HG02571 (cell line): ENCODE measurements at regions not wholly inside any gene's neighbourhood (a gene's known extent, or its start where the extent isn't known, plus 50 kb on each side); places are given as distances from the start of the nearest gene placed in this dataset.
"Not testable (repeated sequence)": the region's sequence is repeated elsewhere in the genome, so short reads cannot be mapped to it uniquely, and the experiment has no call there.

Experiments
- ATAC-seq: cut with Tn5 transposase; IDR thresholded peaks from one replicate; pipeline ENCODE4 v1.9.1; 2021; ENCODE audit warnings: mild to moderate bottlenecking, moderate library complexity; ENCODE audit not compliant: unreplicated experiment

- ATAC-seq = no peak
These were observed 312.5 kb downstream of the ZIC3 start for GRCh38 chrX:137878401-137878800.

- ATAC-seq = no peak
These were observed 317.0 kb downstream of the ZIC3 start for GRCh38 chrX:137882960-137883359.

GRCh38 chrX:137884813-137885212 lies 318.9 kb downstream of the ZIC3 start:
- not testable (repeated sequence) for ATAC-seq

GRCh38 chrX:137891431-137891830 lies 325.5 kb downstream of the ZIC3 start:
- no peak for ATAC-seq

GRCh38 chrX:137896123-137896522 lies 330.2 kb downstream of the ZIC3 start:
- no peak for ATAC-seq

GRCh38 chrX:137915466-137915865 lies 349.5 kb downstream of the ZIC3 start:
- ATAC-seq = no peak

GRCh38 chrX:137916090-137916746 lies 350.3 kb downstream of the ZIC3 start:
- no peak for ATAC-seq

GRCh38 chrX:137926090-137926489 lies 360.2 kb downstream of the ZIC3 start:
- no peak for ATAC-seq

- no peak for ATAC-seq
These were observed 364.0 kb downstream of the ZIC3 start for GRCh38 chrX:137929951-137930350.

GRCh38 chrX:137930533-137930932 lies 364.6 kb downstream of the ZIC3 start:
- ATAC-seq = no peak

GRCh38 chrX:137934214-137934613 lies 368.3 kb downstream of the ZIC3 start:
- ATAC-seq = not testable (repeated sequence)

- not testable (repeated sequence) for ATAC-seq
These were observed 369.0 kb downstream of the ZIC3 start for GRCh38 chrX:137934887-137935286.

- ATAC-seq = no peak
These were observed 379.5 kb downstream of the ZIC3 start for GRCh38 chrX:137945470-137945869.

- no peak for ATAC-seq
These were observed 403.3 kb downstream of the ZIC3 start for GRCh38 chrX:137969191-137969590.

GRCh38 chrX:137982472-137983172 lies 416.7 kb downstream of the ZIC3 start:
- ATAC-seq = no peak

GRCh38 chrX:137988470-137988869 lies 422.5 kb downstream of the ZIC3 start:
- ATAC-seq = no peak

GRCh38 chrX:137998619-137999018 lies 432.7 kb downstream of the ZIC3 start:
- no peak for ATAC-seq

- no peak for ATAC-seq
These were observed 433.1 kb downstream of the ZIC3 start for GRCh38 chrX:137999071-137999470.

- ATAC-seq = no peak
These were observed 433.6 kb downstream of the ZIC3 start for GRCh38 chrX:137999552-137999951.

- ATAC-seq = no peak
These were observed 435.3 kb downstream of the ZIC3 start for GRCh38 chrX:138001226-138001625.

GRCh38 chrX:138006180-138006579 lies 440.3 kb downstream of the ZIC3 start:
- no peak for ATAC-seq

GRCh38 chrX:138008281-138008680 lies 442.4 kb downstream of the ZIC3 start:
- no peak for ATAC-seq

GRCh38 chrX:138011468-138011867 lies 445.5 kb downstream of the ZIC3 start:
- no peak for ATAC-seq
